NCI-H345 (cell line): ENCODE measurements at regions not wholly inside any gene's neighbourhood (a gene's known extent, or its start where the extent isn't known, plus 50 kb on each side); places are given as distances from the start of the nearest gene placed in this dataset.
"Not testable (repeated sequence)": the region's sequence is repeated elsewhere in the genome, so short reads cannot be mapped to it uniquely, and the experiment has no call there.

Experiments
- DNase-seq: peaks from one replicate; lab custom pipeline; 2025; lab: John Stamatoyannopoulos, UW

GRCh38 chrX:37904833-37905232, 57.5 kb upstream of the DYNLT3 start:
- DNase-seq, result no peak

- DNase-seq, result peak; percentile 62
These were observed 58.2 kb upstream of the DYNLT3 start for GRCh38 chrX:37905436-37906147.

GRCh38 chrX:37906357-37906756, 59.0 kb upstream of the DYNLT3 start:
- no peak for DNase-seq

- DNase-seq, result no peak
These were observed 62.8 kb upstream of the DYNLT3 start for GRCh38 chrX:37910186-37910585.

- DNase-seq, result no peak
These were observed 64.9 kb upstream of the DYNLT3 start for GRCh38 chrX:37912304-37912703.

- DNase-seq, result no peak
These were observed 65.4 kb upstream of the DYNLT3 start for GRCh38 chrX:37912777-37913176.

- no peak for DNase-seq
These were observed 70.8 kb upstream of the DYNLT3 start for GRCh38 chrX:37918168-37918567.

- no peak for DNase-seq
These were observed 71.3 kb upstream of the DYNLT3 start for GRCh38 chrX:37918703-37919102.

GRCh38 chrX:37921758-37922157, 74.4 kb upstream of the DYNLT3 start:
- no peak for DNase-seq

GRCh38 chrX:37922928-37923327, 75.6 kb upstream of the DYNLT3 start:
- DNase-seq, result no peak

GRCh38 chrX:37925761-37926160, 78.4 kb upstream of the DYNLT3 start:
- not testable (repeated sequence) for DNase-seq

- DNase-seq, result peak; percentile 39
These were observed 79.3 kb upstream of the DYNLT3 start for GRCh38 chrX:37926700-37927099.

GRCh38 chrX:37942170-37942569, 64.2 kb upstream of the SYTL5 start:
- no peak for DNase-seq

- DNase-seq, result no peak
These were observed 62.6 kb upstream of the SYTL5 start for GRCh38 chrX:37943554-37944344.

GRCh38 chrX:37946197-37946596, 60.2 kb upstream of the SYTL5 start:
- DNase-seq, result no peak

GRCh38 chrX:37955273-37955672, 51.1 kb upstream of the SYTL5 start:
- DNase-seq, result no peak

- DNase-seq, result no peak
These were observed 50.1 kb upstream of the SYTL5 start for GRCh38 chrX:37956223-37956622.
